Fibroblast of lung (primary cell): ENCODE measurements at regions not wholly inside any gene's neighbourhood (a gene's known extent, or its start where the extent isn't known, plus 50 kb on each side); places are given as distances from the start of the nearest gene placed in this dataset.

Experiments used
- DNase-seq, 2 donors: peaks; one replicate each; pipeline versions ENCODE4 v3.0.0 to v3.0.0-alpha.2; 2010; ENCODE audit warnings: low read depth in 2 of 2
- H2AFZ ChIP-seq: 2 replicates; pipeline ENCODE4 v1.5.1; 2012; ENCODE audit warnings: low read length, control low read depth, inconsistent platforms
- H3K27ac ChIP-seq: 2 replicates; pipeline ENCODE4 v1.5.1; 2011; ENCODE audit warnings: low read length, control low read depth; ENCODE audit not compliant: insufficient read depth
- H3K27me3 ChIP-seq: 2 replicates; pipeline ENCODE4 v1.5.1; 2011; ENCODE audit warnings: mild to moderate bottlenecking, low read length; ENCODE audit not compliant: control insufficient read depth, insufficient read depth
- H3K36me3 ChIP-seq: 2 replicates; pipeline ENCODE4 v1.5.1; 2011; ENCODE audit warnings: low read length; ENCODE audit not compliant: control insufficient read depth, insufficient read depth
- H3K4me1 ChIP-seq: 2 replicates; pipeline ENCODE4 v1.5.1; 2011; ENCODE audit warnings: low read length; ENCODE audit not compliant: control insufficient read depth, insufficient read depth; ENCODE audit errors: extremely low read depth
- H3K4me2 ChIP-seq: 2 replicates; pipeline ENCODE4 v1.5.1; 2011; ENCODE audit warnings: low read length, control low read depth; ENCODE audit not compliant: insufficient read depth; ENCODE audit errors: extremely low read depth
- H3K4me3 ChIP-seq, 4 experiments: fragments of 200-600 bp in 1 of 4; sonication (generic) in 1 of 4; replicated peaks in 1 of 4; 2 replicates each; pipeline ENCODE4 v1.5.1; 2011 to 2016; ENCODE audit warnings: low read length in 4 of 4, low read depth in 3 of 4, mild to moderate bottlenecking in 3 of 4, control low read depth in 2 of 4, inconsistent platforms in 1 of 4, mixed read lengths in 1 of 4; ENCODE audit not compliant: insufficient read depth in 1 of 4; ENCODE audit errors: control extremely low read depth in 1 of 4
- H3K79me2 ChIP-seq: 2 replicates; pipeline ENCODE4 v1.5.1; 2012; ENCODE audit warnings: mild to moderate bottlenecking, low read length, inconsistent platforms; ENCODE audit not compliant: control insufficient read depth, insufficient read depth
- H3K9ac ChIP-seq: 2 replicates; pipeline ENCODE4 v1.5.1; 2011; ENCODE audit warnings: mild to moderate bottlenecking, low read length, control low read depth; ENCODE audit not compliant: insufficient read depth
- H3K9me3 ChIP-seq: 2 replicates; pipeline ENCODE4 v1.5.1; 2012; ENCODE audit warnings: low read depth, low read length; ENCODE audit not compliant: control insufficient read depth, insufficient read depth
- H4K20me1 ChIP-seq: 2 replicates; pipeline ENCODE4 v1.5.1; 2011; ENCODE audit warnings: low read length; ENCODE audit not compliant: control insufficient read depth, insufficient read depth; ENCODE audit errors: extremely low read depth
- EZH2 ChIP-seq: IDR thresholded peaks from 2 replicates; pipeline ENCODE4 v1.5.1; 2012; ENCODE audit warnings: low read length, control low read depth, mild to moderate bottlenecking; ENCODE audit errors: missing control alignments
- TF ChIP-seq, protein P1 (sequence below), 2 donors: IDR thresholded peaks in 1 of 2; conservative IDR thresholded peaks in 1 of 2; 1 replicate in 1 of 2; 2 replicates in 1 of 2; pipeline ENCODE4 v1.5.1; 2011 to 2012; ENCODE audit warnings: low read length in 2 of 2, control low read depth in 1 of 2, inconsistent platforms in 1 of 2, low read depth in 1 of 2, mild to moderate bottlenecking in 1 of 2

DNA sequence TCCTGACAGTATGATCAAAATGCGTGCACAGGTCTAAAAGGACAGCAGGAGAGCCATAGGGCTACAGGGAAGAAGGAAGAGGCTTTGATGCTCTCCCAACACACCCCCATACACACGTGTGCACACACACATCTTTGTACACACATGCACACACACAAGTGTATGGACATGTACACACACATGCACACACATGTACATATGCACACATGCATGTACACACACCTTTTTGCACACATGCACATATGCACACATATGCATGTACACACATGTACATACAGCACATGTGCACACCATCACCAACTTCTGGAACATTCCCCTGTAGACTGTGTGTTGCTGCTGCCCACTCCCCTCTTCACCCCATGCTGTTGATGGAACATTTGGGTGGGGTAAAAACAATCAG, 255.6 kb upstream of the CTBP2 start:
- no peak overlapping the region for H3K9ac ChIP-seq
- H3K36me3 ChIP-seq, result no peaks in the 10 kb centered on the region
- TF ChIP-seq, protein P1, sequence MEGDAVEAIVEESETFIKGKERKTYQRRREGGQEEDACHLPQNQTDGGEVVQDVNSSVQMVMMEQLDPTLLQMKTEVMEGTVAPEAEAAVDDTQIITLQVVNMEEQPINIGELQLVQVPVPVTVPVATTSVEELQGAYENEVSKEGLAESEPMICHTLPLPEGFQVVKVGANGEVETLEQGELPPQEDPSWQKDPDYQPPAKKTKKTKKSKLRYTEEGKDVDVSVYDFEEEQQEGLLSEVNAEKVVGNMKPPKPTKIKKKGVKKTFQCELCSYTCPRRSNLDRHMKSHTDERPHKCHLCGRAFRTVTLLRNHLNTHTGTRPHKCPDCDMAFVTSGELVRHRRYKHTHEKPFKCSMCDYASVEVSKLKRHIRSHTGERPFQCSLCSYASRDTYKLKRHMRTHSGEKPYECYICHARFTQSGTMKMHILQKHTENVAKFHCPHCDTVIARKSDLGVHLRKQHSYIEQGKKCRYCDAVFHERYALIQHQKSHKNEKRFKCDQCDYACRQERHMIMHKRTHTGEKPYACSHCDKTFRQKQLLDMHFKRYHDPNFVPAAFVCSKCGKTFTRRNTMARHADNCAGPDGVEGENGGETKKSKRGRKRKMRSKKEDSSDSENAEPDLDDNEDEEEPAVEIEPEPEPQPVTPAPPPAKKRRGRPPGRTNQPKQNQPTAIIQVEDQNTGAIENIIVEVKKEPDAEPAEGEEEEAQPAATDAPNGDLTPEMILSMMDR (conservative IDR thresholded peaks at IDR 0.05 in 1 of 2, IDR thresholded peaks at IDR 0.05 in 1 of 2; ENCODE audit: low read depth in 1 of 2, low read length in 2 of 2), result no peak
- no peak for TF ChIP-seq EZH2
- peaks cover 3% of the 10 kb centered on the region for H3K4me1 ChIP-seq
- no peak for DNase-seq
- H3K4me2 ChIP-seq, result no peak overlapping the region
- H3K4me3 ChIP-seq, result no peak overlapping the region
- no peaks in the 10 kb centered on the region for H4K20me1 ChIP-seq
- H2AFZ ChIP-seq, result no peak overlapping the region
- H3K9me3 ChIP-seq, result no peaks in the 10 kb centered on the region
- no peaks in the 10 kb centered on the region for H3K27me3 ChIP-seq
- H3K27ac ChIP-seq, result no peak overlapping the region
- no peaks in the 10 kb centered on the region for H3K79me2 ChIP-seq

DNA sequence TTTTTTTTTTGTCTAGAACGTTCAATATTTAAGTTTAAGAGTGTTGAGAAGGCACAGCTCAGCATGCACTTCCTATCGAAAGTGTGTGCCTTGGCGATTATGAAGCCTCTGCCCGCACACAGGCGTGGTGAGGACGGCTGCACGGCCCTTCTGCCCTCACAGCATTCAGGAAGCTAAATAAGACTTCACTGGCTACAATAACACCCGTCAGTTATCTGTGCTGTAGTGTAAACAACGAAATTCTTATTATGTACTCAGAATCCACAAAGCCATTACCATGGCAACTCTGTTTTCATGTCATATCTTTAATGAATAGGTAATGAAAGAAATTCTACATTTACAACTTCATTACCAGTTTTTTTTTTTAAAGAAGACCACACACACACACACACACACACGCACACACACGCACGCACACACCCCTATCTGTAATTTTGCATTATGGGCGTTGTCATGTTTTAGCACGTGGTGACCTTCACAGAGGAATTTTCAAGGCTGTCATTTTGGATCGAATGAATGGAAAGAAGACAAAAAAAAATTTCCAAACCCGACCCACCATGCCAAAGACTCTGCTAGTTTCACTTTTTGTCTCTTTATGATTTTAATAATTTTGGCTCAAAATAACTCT, 254.8 kb upstream of the CTBP2 start:
- Histone ChIP-seq H3K9ac (no peak overlapping the region), H3K36me3 (no peaks in the 10 kb centered on the region), H3K79me2 (no peaks in the 10 kb centered on the region), H4K20me1 (no peaks in the 10 kb centered on the region), H3K4me2 (peak overlapping the region; percentile 60), H2AFZ (peak overlapping the region; percentile 30), H3K4me3 (peak overlapping the region in 2 of 4 experiments; percentile 9 to 23), H3K9me3 (no peaks in the 10 kb centered on the region), H3K27me3 (no peaks in the 10 kb centered on the region), H3K4me1 (peaks cover 3% of the 10 kb centered on the region), H3K27ac (no peak overlapping the region)
- DNase-seq, result peak in 1 of 2 donors; percentile 62
- no peak for TF ChIP-seq EZH2
- TF ChIP-seq, protein P1 (conservative IDR thresholded peaks at IDR 0.05 in 1 of 2, IDR thresholded peaks at IDR 0.05 in 1 of 2; ENCODE audit: low read depth in 1 of 2, low read length in 2 of 2), result no peak

DNA sequence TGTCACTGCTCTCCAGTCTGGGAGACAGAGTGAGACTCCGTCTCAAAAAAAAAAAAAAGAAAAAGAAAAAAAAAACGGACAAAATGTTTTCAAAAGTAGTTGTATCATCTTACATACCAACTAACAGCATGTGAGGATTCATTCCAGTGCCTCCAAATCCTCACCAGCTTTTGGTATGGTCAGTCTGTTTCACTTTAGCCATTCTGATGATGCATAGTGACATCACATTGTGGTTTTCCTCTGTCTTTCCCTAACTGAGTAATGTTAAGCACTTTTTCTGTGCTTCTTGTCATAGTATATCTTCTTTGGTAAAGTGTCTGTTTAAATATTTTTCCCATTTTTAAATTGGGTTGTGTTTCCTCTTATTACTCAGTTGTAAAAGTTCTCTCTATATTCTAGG, 251.4 kb upstream of the CTBP2 start:
- Histone ChIP-seq H3K36me3 (no peaks in the 10 kb centered on the region), H2AFZ (no peak overlapping the region), H3K4me2 (no peak overlapping the region), H3K4me1 (peaks cover 3% of the 10 kb centered on the region), H3K27me3 (no peaks in the 10 kb centered on the region), H3K9ac (no peak overlapping the region), H3K79me2 (no peaks in the 10 kb centered on the region), H4K20me1 (no peaks in the 10 kb centered on the region), H3K27ac (no peak overlapping the region), H3K9me3 (no peaks in the 10 kb centered on the region), H3K4me3 (no peak overlapping the region)
- peak; percentile 85 to 93 for DNase-seq
- TF ChIP-seq, protein P1 (conservative IDR thresholded peaks at IDR 0.05 in 1 of 2, IDR thresholded peaks at IDR 0.05 in 1 of 2; ENCODE audit: low read depth in 1 of 2, low read length in 2 of 2), result no peak
- no peak for TF ChIP-seq EZH2
